Stimulated activated CD4-positive, alpha-beta T cell treated with anti-CD3 and anti-CD28 coated beads, Interleukin-12 subunit alpha, Interleukin-12 subunit beta, amount 100 ng/mL, for 24 hours (primary cell): ENCODE measurements at regions not wholly inside any gene's neighbourhood (a gene's known extent, or its start where the extent isn't known, plus 50 kb on each side); places are given as distances from the start of the nearest gene placed in this dataset.

Experiments used
- DNase-seq, 2 experiments: peaks; one replicate each; pipeline ENCODE4 v3.0.0-alpha.2; 2020; ENCODE audit warnings: low read depth in 2 of 2

DNA sequence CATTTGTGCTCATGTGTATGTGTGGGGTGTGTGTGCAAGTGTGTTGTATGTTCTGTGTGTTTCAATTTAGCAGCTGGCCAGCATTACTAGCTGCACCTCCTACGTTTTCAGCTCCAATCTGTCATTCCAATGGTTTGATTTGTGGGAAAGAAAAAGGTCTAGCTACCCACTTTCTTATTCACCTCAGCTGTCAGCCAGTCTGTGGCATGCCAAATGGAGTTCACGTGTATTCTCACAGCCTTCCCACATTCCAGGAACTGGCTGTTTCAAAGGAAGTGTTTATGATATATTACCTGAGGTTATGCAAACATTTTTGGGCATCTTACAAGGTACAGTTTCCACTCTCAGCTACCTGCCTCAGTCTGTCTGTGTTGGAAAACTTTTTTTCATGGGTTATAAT is 220.2 kb upstream of the CPNE8 start:
- no peak for DNase-seq

GRCh38 chr12:39124768-39125167 is 219.4 kb upstream of the CPNE8 start:
- no peak for DNase-seq

DNA sequence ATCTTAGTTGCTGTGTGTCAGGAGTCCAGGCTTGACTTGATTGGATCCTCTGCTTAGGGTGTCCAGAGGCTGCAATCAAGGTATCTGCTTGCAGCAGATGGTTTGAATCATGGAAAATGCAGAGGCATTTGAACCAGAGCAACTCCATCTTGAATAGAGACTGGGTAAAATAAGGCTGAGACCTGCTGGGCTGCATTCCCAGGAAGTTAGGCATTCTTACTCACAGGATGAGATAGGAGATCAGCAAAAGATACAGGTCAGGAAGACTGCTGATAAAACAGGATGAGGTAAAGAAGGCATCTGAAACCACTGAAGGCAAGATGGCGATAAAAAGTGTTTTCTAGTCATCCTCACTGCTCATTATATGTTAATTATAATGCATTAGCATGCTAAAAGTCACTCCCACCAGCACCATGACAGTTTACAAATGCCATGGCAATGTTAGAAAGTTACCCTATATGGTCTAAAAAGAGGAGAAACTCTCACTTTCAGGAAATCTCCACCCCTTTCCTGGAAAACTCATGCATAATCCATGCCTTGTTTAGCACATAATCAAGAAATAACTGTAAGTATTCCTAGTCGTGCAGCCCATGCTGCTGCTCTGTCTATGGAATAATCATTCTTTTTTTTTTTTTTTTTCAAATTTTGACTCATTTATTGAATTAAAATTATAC is 218.3 kb upstream of the CPNE8 start:
- no peak for DNase-seq

DNA sequence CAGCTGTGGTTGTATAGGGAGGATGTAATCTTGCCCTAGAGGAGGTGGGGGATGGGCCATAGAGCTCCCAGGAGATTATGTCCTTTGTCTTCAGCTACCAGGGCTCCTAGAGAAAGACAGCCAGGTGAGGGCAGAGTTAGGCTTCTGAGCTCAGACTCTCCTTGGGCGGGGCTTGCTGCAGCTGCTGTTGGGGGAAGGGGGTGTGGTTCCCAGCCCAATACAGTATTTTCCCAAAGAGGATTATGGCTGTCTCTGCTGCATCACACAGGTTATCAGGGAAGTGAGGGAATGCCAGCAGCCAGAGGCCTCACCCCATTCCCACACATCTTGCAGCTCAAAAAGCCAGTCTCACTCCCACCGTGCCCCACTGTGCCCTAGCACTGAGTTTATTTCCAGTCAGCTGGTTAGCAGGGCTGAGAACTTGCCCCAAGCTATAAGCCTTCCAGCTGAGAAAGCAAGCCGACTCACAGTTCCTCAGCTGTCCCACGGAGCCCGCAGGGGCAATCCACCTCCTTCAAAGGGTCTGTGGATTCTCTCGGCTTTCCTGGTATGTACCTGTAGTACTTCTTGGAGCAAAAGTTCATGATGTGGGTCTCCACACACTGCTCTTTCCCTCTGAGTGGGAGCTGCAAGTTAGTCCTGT is 217.3 kb upstream of the CPNE8 start:
- no peak for DNase-seq

- no peak for DNase-seq
Observed at GRCh38 chr12:39116861-39117260, 211.5 kb upstream of the CPNE8 start.

DNA sequence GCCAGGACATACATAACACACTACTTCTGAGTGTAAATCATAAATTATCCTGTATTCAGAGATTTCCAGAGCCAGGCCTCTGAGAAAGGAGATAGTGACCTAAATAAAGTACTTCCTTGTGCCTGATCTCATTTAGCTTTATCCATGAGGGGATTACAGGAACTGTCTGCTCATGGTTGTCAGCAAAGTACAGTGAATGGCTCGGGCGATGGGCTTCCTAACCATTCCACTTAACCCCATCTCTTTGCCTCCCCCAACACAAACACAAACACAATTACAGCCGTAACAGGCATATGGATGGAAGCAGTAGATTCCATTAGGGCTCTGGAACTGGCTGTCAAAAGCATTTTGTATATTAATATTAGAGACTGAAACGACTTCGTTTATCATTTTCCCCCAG is 206.7 kb upstream of the CPNE8 start:
- no peak for DNase-seq

DNA sequence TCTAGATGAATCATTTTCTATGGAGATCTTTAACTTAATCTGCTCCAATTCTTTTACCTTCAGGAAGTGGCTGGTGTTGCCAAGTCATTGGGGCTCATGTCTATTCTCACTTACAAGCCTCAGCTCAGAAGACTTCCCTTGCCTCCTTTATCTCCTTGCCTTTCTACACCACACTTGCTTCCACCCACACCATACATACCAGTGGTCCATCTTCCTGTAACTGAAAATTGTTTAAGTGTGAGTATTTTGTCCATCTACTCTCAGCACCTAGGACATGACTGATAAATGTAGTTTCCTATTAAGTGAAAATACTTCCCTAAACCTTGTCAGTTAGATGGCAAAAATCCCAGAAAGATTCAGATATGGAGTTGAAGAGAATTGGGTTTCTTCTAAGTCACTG is 199.7 kb upstream of the CPNE8 start:
- DNase-seq, result no peak

DNA sequence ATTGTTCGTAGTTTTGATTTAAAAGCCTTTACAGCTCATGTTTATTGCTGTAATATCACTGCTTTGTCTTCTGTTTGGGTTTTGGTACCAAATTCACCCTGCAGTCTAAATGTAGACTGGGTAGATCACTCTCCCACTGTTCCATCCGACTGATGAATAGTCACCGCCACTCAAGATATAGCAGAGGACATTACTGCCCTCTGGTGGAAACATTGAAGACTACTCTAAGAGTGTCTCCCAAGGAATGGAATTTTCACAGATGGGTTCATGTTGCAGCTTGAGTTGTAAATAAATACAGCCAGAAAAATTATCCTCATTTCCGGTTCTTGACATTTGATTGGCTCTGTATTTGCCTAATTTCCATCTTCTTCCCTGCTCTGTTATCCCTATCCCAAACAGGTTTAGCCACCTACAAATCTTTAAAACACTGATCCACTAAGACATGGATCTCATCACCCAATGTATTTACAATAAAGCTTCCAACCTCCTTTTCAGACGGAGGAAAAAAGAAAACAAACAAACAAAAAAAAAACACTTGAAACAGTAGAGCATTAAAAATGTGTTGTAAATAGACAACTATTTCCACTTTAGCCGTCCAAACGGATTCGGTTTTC is 198.3 kb upstream of the CPNE8 start:
- DNase-seq, result no peak

GRCh38 chr12:39102474-39103209 is 197.3 kb upstream of the CPNE8 start:
- no peak for DNase-seq

DNA sequence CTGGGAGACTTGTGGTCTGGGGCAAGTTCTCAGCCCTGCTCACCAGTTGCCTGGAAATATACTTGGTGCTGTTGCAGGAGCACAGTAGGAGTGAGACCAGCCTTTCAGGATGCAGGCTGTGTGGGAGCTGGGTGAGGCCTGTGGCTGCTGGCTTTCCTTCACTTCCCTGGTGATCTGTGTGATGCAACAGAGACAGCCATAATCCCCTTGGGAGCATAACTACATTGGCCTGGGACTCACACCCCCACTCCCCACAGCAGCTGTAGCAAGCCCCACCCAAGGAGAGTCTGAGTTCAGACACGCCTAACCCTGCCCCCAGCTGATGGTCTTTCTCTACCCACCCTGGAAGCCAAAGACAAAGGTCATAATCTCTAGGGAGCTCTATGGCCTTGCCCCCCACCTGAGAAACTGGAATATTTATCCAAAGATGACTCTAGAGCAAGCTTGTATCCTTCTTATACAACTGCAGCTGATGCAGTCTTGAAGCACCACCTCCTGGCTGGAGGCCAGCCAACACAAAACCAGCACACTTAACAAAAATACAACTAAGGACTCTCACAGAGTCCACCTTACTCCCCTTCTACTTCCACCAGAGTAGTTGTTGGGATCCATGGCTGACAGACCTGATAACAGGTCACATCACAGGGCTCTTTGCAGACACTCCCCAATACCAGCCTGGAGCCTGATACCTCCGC is 190.4 kb upstream of the CPNE8 start:
- DNase-seq, result no peak

- DNase-seq, result no peak
Observed at GRCh38 chr12:39081910-39082309, 176.5 kb upstream of the CPNE8 start.

GRCh38 chr12:39077226-39077625 is 171.8 kb upstream of the CPNE8 start:
- DNase-seq, result no peak

GRCh38 chr12:39074063-39074462 is 168.7 kb upstream of the CPNE8 start:
- no peak for DNase-seq

- DNase-seq, result no peak
Observed at GRCh38 chr12:39072658-39073057, 167.3 kb upstream of the CPNE8 start.

DNA sequence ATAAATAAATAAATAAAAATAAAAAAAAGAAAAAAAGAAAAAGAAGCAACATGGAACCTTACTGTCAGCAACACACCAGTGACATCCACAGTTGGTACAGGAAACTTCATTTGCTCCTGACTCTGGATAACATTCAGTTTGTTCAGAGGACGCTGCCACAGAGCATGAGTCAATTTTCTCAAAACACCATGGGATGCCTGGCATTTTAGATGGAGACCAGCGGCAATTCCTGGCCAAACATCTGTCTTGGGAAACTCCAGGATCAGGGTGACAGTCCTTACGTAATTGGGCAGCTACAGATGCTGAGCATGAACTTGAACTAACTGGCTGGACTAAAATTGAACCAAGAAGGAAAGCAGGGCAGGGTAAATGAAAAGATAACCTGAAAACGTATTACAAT is 166.2 kb upstream of the CPNE8 start:
- no peak for DNase-seq

- DNase-seq, result no peak
Observed at GRCh38 chr12:39070775-39071174, 165.4 kb upstream of the CPNE8 start.

DNA sequence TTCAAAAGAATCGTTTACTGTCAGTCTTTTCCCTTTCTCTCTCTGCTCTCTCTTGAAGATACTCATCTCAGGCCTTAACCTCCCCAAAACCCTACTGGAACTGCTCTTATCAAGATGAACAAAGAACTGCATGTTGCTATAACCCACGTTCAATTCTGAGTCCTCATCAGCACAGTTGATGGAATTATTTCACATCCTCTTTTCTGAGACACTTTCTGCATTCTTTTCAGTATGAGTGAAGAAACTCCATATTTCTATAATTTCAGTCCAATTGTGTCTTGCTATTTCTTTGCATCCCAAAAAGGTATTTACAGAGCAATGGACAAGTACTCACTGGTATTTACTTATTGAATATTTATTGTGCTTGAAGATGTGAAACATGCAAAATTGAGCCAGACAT is 160.1 kb upstream of the CPNE8 start:
- DNase-seq, result no peak

- no peak for DNase-seq
Observed at GRCh38 chr12:39064708-39065107, 159.3 kb upstream of the CPNE8 start.

DNA sequence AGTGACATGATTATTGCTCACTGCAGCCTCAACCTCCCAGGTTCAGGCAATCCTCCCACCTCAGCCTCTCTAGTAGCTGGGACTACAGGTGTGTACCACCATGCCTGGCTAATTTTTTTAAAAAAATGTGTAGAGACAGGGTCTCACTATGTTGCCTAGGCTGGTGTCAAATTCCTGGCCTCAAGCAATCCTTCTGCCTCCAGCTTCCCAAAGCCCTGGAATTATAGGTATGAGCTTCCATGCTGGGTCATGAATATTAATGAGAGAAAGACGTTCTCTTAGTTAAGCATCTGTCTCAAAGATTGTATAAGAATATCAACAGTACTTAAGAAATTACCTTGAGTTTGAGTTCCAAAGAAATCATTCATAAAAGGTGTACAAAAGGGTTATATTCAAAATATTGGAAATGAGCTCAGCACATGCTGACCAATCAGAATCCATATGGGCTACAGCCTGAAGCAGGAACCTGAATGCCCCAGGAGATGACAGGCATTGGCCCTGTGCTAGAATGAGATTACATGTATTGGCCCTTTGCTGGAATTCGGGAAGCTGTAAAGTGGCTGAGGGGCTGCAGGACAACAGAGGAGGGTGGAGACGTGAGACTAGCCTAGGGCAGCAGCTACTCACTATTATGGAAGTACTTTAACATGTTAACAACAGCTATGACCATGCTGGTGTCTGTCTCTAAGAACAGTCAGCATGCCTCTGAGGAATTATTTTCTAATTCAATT is 157.0 kb upstream of the CPNE8 start:
- no peak for DNase-seq

- no peak for DNase-seq
Observed at GRCh38 chr12:39061576-39061975, 156.2 kb upstream of the CPNE8 start.

DNA sequence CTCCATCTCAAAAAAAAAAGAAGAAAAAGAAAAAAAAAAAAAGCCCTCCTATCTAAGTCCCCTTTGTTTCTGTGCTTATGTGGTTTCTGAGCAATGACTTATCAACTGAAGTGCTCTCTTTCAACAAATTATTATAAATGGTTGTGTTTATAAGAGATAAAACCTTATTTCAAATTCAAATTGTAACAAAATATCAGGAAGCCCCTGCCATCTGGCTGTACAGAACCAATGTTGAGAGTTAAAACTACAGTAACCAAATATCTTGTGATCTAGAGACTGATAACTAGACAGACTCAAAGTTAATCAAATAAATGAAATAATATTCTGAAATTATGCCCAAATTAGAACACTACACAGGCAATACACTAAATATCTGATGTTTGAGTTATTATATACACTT is 143.0 kb upstream of the CPNE8 start:
- no peak for DNase-seq
